B cell (primary cell): ENCODE measurements at regions not wholly inside any gene's neighbourhood (a gene's known extent, or its start where the extent isn't known, plus 50 kb on each side); places are given as distances from the start of the nearest gene placed in this dataset.

Source experiments
- CTCF ChIP-seq: fragments of 200-600 bp; IDR thresholded peaks from one replicate; pipeline ENCODE4 v1.8.0; 2022; ENCODE audit warnings: antibody characterized with exemption, mild to moderate bottlenecking
- EZH2 ChIP-seq: IDR thresholded peaks from 2 replicates; pipeline ENCODE4 v1.6.1; 2012; ENCODE audit warnings: borderline replicate concordance, low read depth, mild to moderate bottlenecking, moderate library complexity, low read length; ENCODE audit not compliant: insufficient read depth, poor library complexity, severe bottlenecking

- TF ChIP-seq CTCF (no peak), EZH2 (no peak)
Measured at GRCh38 chr3:176395240-176395639, 802.0 kb downstream of the TBL1XR1 start.
